H9 (cell line): ENCODE measurements at regions not wholly inside any gene's neighbourhood (a gene's known extent, or its start where the extent isn't known, plus 50 kb on each side); places are given as distances from the start of the nearest gene placed in this dataset.

ENCODE experiments used
- DNase-seq: peaks from one replicate; pipeline ENCODE4 v3.0.0-alpha.2; 2017
- H2AFZ ChIP-seq: one replicate; pipeline ENCODE4 v1.6.1; 2013; ENCODE audit warnings: mild to moderate bottlenecking, low read length, control low read depth, moderate library complexity
- H2AK5ac ChIP-seq: 2 replicates; pipeline ENCODE4 v1.6.1; 2013; ENCODE audit warnings: low read length, control low read depth, mixed read lengths; ENCODE audit not compliant: insufficient read length
- H2BK120ac ChIP-seq: one replicate; pipeline ENCODE4 v1.6.1; 2013; ENCODE audit warnings: low read depth, mild to moderate bottlenecking, low read length, control low read depth, inconsistent platforms; ENCODE audit not compliant: poor library complexity, severe bottlenecking
- H2BK12ac ChIP-seq: 2 replicates; pipeline ENCODE4 v1.6.1; 2013; ENCODE audit warnings: low read length, control low read depth, mixed read lengths, low read depth; ENCODE audit not compliant: insufficient read length
- H2BK15ac ChIP-seq: 2 replicates; pipeline ENCODE4 v1.6.1; 2013; ENCODE audit warnings: low read depth, low read length, control low read depth
- H2BK20ac ChIP-seq: one replicate; pipeline ENCODE4 v1.6.1; 2013; ENCODE audit warnings: low read depth, mild to moderate bottlenecking, low read length, control low read depth, inconsistent platforms; ENCODE audit not compliant: poor library complexity, severe bottlenecking
- H2BK5ac ChIP-seq: 2 replicates; pipeline ENCODE4 v1.6.1; 2013; ENCODE audit warnings: low read length, control low read depth, mixed read lengths; ENCODE audit not compliant: insufficient read length
- H3K14ac ChIP-seq: 2 replicates; pipeline ENCODE4 v1.6.1; 2013; ENCODE audit warnings: low read length, control low read depth; ENCODE audit not compliant: insufficient read depth
- H3K18ac ChIP-seq: 2 replicates; pipeline ENCODE4 v1.6.1; 2013; ENCODE audit warnings: low read depth, mild to moderate bottlenecking, mixed read lengths, low read length, control low read depth; ENCODE audit not compliant: insufficient read length
- H3K23ac ChIP-seq: 2 replicates; pipeline ENCODE4 v1.6.1; 2013; ENCODE audit warnings: low read length, control low read depth, mixed read lengths, low read depth; ENCODE audit not compliant: insufficient read length
- H3K23me2 ChIP-seq: 2 replicates; pipeline ENCODE4 v1.6.1; 2013; ENCODE audit warnings: low read depth, mild to moderate bottlenecking, mixed read lengths, low read length, control low read depth; ENCODE audit not compliant: insufficient read length, poor library complexity, severe bottlenecking
- H3K27ac ChIP-seq: 2 replicates; pipeline ENCODE4 v1.5.1; 2013; ENCODE audit warnings: low read length, control low read depth, mixed read lengths, low read depth; ENCODE audit not compliant: insufficient read length
- H3K27me3 ChIP-seq: 2 replicates; pipeline ENCODE4 v1.6.1; 2013; ENCODE audit warnings: low read length, control low read depth, inconsistent platforms; ENCODE audit not compliant: insufficient read depth
- H3K4ac ChIP-seq: 2 replicates; pipeline ENCODE4 v1.6.1; 2013; ENCODE audit warnings: low read depth, mild to moderate bottlenecking, control low read depth, inconsistent platforms, low read length, moderate library complexity
- H3K4me1 ChIP-seq: 2 replicates; pipeline ENCODE4 v1.6.1; 2013; ENCODE audit warnings: low read length, control low read depth, inconsistent platforms; ENCODE audit not compliant: insufficient read depth
- H3K4me2 ChIP-seq: 2 replicates; pipeline ENCODE4 v1.6.1; 2013; ENCODE audit warnings: low read length, control low read depth, mixed read lengths; ENCODE audit not compliant: insufficient read length, insufficient read depth
- H3K56ac ChIP-seq: 2 replicates; pipeline ENCODE4 v1.6.1; 2013; ENCODE audit warnings: low read depth, mild to moderate bottlenecking, mixed read lengths, low read length, control low read depth; ENCODE audit not compliant: insufficient read length
- H3K79me1 ChIP-seq: 2 replicates; pipeline ENCODE4 v1.6.1; 2013; ENCODE audit warnings: low read depth, mild to moderate bottlenecking, moderate library complexity, low read length, control low read depth, inconsistent platforms; ENCODE audit not compliant: insufficient read depth, poor library complexity, severe bottlenecking
- H3K79me2 ChIP-seq: 2 replicates; pipeline ENCODE4 v1.6.1; 2013; ENCODE audit warnings: low read length, control low read depth, inconsistent platforms; ENCODE audit not compliant: insufficient read depth
- H3K9ac ChIP-seq: 2 replicates; pipeline ENCODE4 v1.6.1; 2013; ENCODE audit warnings: low read length, control low read depth, mixed read lengths; ENCODE audit not compliant: insufficient read length; ENCODE audit errors: extremely low read depth
- H3K9me3 ChIP-seq: one replicate; pipeline ENCODE4 v1.6.1; 2013; ENCODE audit warnings: low read depth, low read length, inconsistent platforms; ENCODE audit not compliant: control insufficient read depth
- H3T11ph ChIP-seq: one replicate; pipeline ENCODE4 v1.6.1; 2013; ENCODE audit warnings: mild to moderate bottlenecking, low read length, control low read depth, inconsistent platforms
- H4K20me1 ChIP-seq: one replicate; pipeline ENCODE4 v1.6.1; 2013; ENCODE audit not compliant: control insufficient read depth, insufficient read length, insufficient read depth
- H4K5ac ChIP-seq: 2 replicates; pipeline ENCODE4 v1.6.1; 2013; ENCODE audit warnings: low read depth, mild to moderate bottlenecking, mixed read lengths, low read length, control low read depth; ENCODE audit not compliant: insufficient read length
- H4K8ac ChIP-seq: replicated peaks from 2 replicates; pipeline ENCODE4 v1.6.1; 2013; ENCODE audit warnings: low read length, control low read depth, mixed read lengths, low read depth; ENCODE audit not compliant: insufficient read length
- H4K91ac ChIP-seq: 2 replicates; pipeline ENCODE4 v1.6.1; 2013; ENCODE audit warnings: low read depth, mild to moderate bottlenecking, moderate library complexity, mixed read lengths, low read length, control low read depth; ENCODE audit not compliant: insufficient read length
- H3K27ac Mint-ChIP-seq, 3 experiments: 2 replicates in 2 of 3; 3 replicates in 1 of 3; pipeline ENCODE4 v1.8.0; 2020 to 2021; ENCODE audit warnings: mixed read lengths in 3 of 3, mild to moderate bottlenecking in 1 of 3, moderate library complexity in 1 of 3
- H3K27me3 Mint-ChIP-seq: 2 replicates; pipeline ENCODE4 v1.8.0; 2021; ENCODE audit warnings: low read depth, mild to moderate bottlenecking, moderate library complexity, mixed read lengths
- H3K36me3 Mint-ChIP-seq, 3 experiments: 2 replicates in 2 of 3; 3 replicates in 1 of 3; pipeline ENCODE4 v1.8.0; 2020 to 2021; ENCODE audit warnings: low read depth in 3 of 3, mixed read lengths in 3 of 3; ENCODE audit not compliant: insufficient read depth in 1 of 3
- H3K4me1 Mint-ChIP-seq, 2 experiments: 2 replicates each; pipeline ENCODE4 v1.8.0; 2020; ENCODE audit warnings: mixed read lengths in 2 of 2
- H3K4me3 Mint-ChIP-seq, 2 experiments: 2 replicates in 1 of 2; 3 replicates in 1 of 2; pipeline ENCODE4 v1.8.0; 2020 to 2021; ENCODE audit warnings: mild to moderate bottlenecking in 2 of 2, mixed read lengths in 2 of 2, moderate library complexity in 1 of 2
- H3K9me3 Mint-ChIP-seq, 2 experiments: 2 replicates in 1 of 2; 3 replicates in 1 of 2; pipeline ENCODE4 v1.8.0; 2020; ENCODE audit warnings: mild to moderate bottlenecking in 2 of 2, mixed read lengths in 2 of 2, moderate library complexity in 1 of 2
- CTCF ChIP-seq: fragments of 200-600 bp; sonication (generic); conservative IDR thresholded peaks from 3 replicates; pipeline ENCODE4 v1.8.0; 2021; ENCODE audit warnings: antibody characterized with exemption, mild to moderate bottlenecking
- WGBS: extraction: QIAGEN DNeasy Blood & Tissue Kit; methylation state at CpG from one replicate; pipeline ENCODE4 v1.1.7; 2013; ENCODE audit warnings: missing lambda C conversion rate, low lambda C conversion rate, mixed read lengths; ENCODE audit not compliant: insufficient read length; ENCODE audit errors: extremely low coverage; 5-methylcytosine and 5-hydroxymethylcytosine counted together

- no peak overlapping the region for H2BK120ac ChIP-seq
- H4K91ac ChIP-seq = no peak overlapping the region
- H4K8ac ChIP-seq = no peak overlapping the region
- H2BK20ac ChIP-seq = no peak overlapping the region
- no peak overlapping the region for H2AK5ac ChIP-seq
- no peak overlapping the region for H2AFZ ChIP-seq
- no peak overlapping the region for H2BK15ac ChIP-seq
- H3K9me3 ChIP-seq = no peaks in the 10 kb centered on the region
- no peaks in the 10 kb centered on the region for H3K79me1 ChIP-seq
- Mint-ChIP-seq H3K36me3 (no peaks in the 10 kb centered on the region), H3K9me3 (no peaks in the 10 kb centered on the region; a peak in 1 of 5 replicates), H3K27me3 (no peaks in the 10 kb centered on the region), H3K4me1 (peaks cover 4 to 9% of the 10 kb centered on the region in 2 experiments), H3K27ac (no peak overlapping the region), H3K4me3 (no peak overlapping the region)
- DNase-seq = no peak
- no peak for TF ChIP-seq CTCF
- no peak overlapping the region for H3K4me2 ChIP-seq
- H3K9ac ChIP-seq = no peak overlapping the region
- no peak overlapping the region for H3K4ac ChIP-seq
- WGBS = no CpG with 5 or more reads among the region's 19 CpGs
- no peaks in the 10 kb centered on the region for H3K27me3 ChIP-seq
- H2BK12ac ChIP-seq = no peak overlapping the region
- no peak overlapping the region for H3K27ac ChIP-seq
- H3K18ac ChIP-seq = no peak overlapping the region
- no peaks in the 10 kb centered on the region for H4K20me1 ChIP-seq
- no peak overlapping the region for H2BK5ac ChIP-seq
- no peaks in the 10 kb centered on the region for H3K23me2 ChIP-seq
- H4K5ac ChIP-seq = no peak overlapping the region
- no peak overlapping the region for H3K14ac ChIP-seq
- H3K79me2 ChIP-seq = no peaks in the 10 kb centered on the region
- H3K4me1 ChIP-seq = no peaks in the 10 kb centered on the region
- H3K56ac ChIP-seq = no peak overlapping the region
- H3K23ac ChIP-seq = no peak overlapping the region
- no peak overlapping the region for H3T11ph ChIP-seq
These were observed 534.0 kb downstream of the PKHD1 start for GRCh38 chr6:51553246-51554015.
